Thyroid gland (tissue), 4 donors: ENCODE measurements at regions not wholly inside any gene's neighbourhood (a gene's known extent, or its start where the extent isn't known, plus 50 kb on each side); places are given as distances from the start of the nearest gene placed in this dataset.

ENCODE experiments used
- POLR2A ChIP-seq, 2 donors: fragments of 450-650 bp; IDR thresholded peaks; one replicate each; pipeline ENCODE4 v1.6.1; 2017; ENCODE audit warnings: antibody characterized with exemption in 2 of 2, mild to moderate bottlenecking in 2 of 2, moderate library complexity in 1 of 2
- TF ChIP-seq, protein P1 (sequence below), 6 experiments: fragments of 200-600 bp in 3 of 6; fragments of 450-650 bp in 3 of 6; sonication (generic) in 3 of 6; IDR thresholded peaks; one replicate each; pipeline ENCODE4 v1.5.1; 2016 to 2019; ENCODE audit warnings: antibody characterized with exemption in 6 of 6, mild to moderate bottlenecking in 2 of 6, inconsistent platforms in 1 of 6, moderate library complexity in 1 of 6

DNA sequence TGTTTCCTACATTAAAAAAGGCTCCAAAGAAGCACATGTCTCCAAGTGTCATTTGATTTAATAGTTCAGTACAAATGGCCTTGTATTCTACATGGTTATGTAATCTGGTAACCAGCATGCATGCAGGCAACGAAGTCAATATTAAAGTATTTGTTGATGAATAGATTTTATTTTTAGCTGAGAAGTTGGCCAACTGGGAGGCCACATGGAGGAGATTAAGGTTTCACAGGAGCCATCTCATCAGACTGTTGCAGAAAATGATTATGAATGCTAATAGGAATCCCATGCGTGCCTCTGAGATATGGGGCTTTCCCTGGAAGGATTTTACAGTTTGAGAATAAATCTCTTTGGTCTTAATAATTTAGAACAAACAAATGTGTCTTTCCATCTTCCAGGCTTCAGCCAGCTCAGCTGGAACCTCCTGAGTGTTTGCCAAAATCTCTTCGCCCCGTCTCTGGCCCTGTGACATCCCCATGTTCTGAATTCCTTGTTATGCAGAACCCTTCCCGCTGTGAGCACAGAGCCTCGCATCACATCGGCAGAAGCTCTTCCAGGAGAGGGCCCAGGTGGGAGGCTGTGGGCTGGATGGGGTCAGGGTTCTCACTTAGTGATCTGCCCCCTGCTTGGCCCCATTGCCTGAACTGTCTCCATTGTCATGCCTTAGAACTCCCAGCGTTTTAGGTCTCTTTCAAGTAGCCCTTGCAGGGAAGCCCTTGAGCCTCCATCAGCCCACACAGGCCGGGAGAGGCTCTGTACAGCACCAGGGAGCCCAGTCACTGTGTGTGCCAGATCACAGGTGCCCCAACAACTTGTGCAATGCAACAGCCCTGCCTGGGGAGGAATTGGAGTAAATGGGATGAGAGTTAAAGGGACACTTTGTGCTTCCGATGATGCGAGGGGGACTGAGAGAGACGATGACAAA lies 190.5 kb upstream of the TWIST2 start:
- TF ChIP-seq, protein P1, sequence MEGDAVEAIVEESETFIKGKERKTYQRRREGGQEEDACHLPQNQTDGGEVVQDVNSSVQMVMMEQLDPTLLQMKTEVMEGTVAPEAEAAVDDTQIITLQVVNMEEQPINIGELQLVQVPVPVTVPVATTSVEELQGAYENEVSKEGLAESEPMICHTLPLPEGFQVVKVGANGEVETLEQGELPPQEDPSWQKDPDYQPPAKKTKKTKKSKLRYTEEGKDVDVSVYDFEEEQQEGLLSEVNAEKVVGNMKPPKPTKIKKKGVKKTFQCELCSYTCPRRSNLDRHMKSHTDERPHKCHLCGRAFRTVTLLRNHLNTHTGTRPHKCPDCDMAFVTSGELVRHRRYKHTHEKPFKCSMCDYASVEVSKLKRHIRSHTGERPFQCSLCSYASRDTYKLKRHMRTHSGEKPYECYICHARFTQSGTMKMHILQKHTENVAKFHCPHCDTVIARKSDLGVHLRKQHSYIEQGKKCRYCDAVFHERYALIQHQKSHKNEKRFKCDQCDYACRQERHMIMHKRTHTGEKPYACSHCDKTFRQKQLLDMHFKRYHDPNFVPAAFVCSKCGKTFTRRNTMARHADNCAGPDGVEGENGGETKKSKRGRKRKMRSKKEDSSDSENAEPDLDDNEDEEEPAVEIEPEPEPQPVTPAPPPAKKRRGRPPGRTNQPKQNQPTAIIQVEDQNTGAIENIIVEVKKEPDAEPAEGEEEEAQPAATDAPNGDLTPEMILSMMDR (IDR thresholded peaks at IDR 0.05) = no peak
- TF ChIP-seq POLR2A (IDR thresholded peaks at IDR 0.05) = no peak
